NCI-H510A (cell line): ENCODE measurements at regions not wholly inside any gene's neighbourhood (a gene's known extent, or its start where the extent isn't known, plus 50 kb on each side); places are given as distances from the start of the nearest gene placed in this dataset.
"Not testable (repeated sequence)": the region's sequence is repeated elsewhere in the genome, so short reads cannot be mapped to it uniquely, and the experiment has no call there.

Source experiments
- DNase-seq: peaks from one replicate; lab custom pipeline; 2025; lab: John Stamatoyannopoulos, UW

DNA sequence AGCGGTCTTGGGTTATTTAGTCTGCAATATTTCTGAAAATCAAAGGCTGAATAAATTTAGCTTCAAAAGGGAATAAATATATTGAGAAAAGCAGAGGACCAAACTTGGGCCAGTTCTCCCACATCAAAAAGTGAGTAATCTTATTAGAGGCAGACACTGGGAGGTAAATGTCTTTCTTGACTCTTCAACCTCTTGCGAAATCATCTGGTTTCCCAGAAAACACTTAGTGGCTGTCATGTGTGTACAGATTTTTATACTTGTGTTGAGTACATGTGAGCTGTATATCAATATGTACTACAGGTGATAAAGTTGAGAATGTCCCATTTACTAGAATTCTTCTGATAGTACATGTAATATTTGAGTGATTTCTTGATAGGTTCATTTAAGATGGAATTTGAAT is 454.9 kb downstream of the PRR16 start:
- no peak for DNase-seq

- DNase-seq, result no peak
Measured at GRCh38 chr5:120923026-120923425, 458.9 kb downstream of the PRR16 start.

DNA sequence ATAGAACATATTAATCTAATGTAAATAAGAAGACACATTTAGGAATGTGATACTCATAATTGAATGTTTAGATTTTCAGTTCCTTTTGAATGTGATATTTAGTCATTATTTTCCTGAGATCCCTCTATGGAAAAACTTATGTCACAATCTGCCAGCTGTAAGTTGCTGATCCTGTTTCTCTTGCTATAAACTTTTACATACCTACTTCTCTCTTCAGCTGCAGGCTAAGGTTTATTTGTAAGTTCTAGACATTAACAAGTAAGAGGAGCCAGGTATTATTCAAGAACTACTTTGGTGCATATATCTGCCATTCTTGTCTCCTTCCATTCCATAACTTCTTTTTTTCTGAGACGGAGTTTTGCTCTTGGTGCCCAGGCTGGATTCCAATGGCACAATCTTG is 462.4 kb downstream of the PRR16 start:
- DNase-seq, result no peak

DNA sequence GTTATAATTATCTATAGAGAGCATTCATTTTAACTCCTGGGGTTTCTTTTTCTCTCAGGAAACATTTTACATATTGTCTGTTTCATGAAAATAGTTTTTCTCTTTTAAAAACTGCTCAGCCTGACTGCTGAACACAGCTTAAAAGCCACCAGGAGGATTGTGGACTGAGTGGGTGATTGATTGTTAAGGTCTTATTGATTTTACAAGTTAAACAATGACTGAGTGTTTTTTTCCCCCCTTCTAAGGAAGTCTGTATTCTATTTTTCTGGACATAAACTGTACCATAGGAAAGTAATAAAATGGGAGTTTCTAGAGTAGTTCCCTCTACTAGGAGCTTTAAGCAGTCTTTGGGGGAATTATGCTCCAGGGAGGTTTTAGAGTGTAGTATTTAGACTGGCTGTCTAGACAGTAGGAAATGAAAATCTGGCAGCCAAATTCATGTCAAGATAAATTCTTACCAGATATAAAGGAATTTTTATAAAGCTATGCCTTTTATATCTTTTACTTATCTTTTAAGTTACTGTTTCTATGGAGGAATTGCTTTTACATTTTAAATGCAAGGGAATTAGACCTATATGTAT is 463.9 kb downstream of the PRR16 start:
- no peak for DNase-seq

- no peak for DNase-seq
Measured at GRCh38 chr5:120932480-120932879, 468.4 kb downstream of the PRR16 start.

DNA sequence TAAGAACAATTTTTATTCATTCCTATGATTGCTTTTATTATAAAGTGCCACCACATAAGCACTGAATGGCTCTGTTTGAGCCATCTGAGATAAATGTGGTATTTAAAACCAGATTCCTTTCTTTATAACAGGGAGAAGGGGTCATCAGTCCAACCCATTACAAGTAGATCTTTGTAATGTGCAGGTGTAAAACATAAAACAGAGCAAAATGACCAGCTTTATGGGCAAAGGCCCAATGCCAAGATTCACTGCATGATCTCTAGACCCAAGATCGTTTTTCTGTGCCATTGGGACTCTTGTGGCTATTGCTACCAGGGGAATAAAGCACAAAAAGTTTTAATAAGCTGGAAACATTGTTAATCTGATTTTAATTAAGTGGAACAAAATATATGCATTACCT is 469.9 kb downstream of the PRR16 start:
- DNase-seq, result no peak

DNA sequence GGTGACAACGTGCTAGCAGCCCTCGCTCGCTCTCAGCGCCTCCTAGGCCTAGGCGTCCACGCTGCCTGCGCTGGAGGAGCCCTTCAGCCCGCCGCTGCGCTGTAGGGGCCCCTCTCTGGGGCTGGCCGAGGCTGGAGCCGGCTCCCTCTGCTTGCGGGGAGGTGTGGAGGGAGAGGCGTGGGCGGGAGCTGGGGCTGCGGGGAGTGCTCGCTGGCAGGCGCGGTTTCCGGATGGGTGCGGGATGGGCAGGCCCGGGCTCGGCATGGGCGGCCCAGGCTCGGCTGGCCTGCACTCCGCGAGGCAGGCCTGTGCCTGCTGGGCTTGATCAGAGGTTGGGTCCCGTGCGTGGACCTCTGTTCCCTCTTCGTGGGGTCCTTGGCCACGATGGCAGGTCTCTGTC is 472.6 kb downstream of the PRR16 start:
- no peak for DNase-seq

- DNase-seq, result no peak
Measured at GRCh38 chr5:120938604-120939003, 474.5 kb downstream of the PRR16 start.

DNA sequence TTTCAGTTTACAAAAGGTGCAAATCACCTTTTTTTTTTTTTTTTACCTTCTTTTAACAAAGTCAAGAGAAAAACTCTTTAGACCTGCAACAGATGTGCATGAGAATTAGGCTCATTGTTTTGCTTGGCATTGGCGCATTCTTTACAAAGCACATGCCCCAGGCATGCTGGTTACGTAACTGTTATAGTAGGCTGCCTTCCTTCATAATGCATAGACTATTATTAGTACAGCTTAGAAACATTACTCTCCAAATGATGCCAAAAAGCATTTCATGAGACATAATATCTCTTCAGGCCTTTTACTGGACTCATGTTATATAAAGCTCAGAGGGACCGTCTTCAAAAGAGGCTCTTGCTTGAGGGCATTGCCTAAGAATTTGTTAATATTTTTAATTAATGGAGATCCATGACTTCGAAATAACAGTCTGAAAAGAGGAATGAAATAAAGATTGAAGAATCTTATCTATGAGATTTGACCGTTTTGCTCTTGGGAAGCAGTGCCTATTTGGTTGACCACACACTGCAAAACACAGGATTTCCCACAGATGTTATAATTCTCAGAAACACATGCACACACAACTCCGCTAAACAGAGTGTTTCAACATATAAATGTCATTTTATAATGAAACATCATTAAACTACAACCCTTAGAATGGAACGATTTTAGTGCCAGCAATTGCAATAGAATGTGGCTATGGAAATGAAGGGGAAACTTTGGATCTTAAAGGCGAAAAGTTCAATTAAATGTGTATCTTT is 478.7 kb downstream of the PRR16 start:
- no peak for DNase-seq

DNA sequence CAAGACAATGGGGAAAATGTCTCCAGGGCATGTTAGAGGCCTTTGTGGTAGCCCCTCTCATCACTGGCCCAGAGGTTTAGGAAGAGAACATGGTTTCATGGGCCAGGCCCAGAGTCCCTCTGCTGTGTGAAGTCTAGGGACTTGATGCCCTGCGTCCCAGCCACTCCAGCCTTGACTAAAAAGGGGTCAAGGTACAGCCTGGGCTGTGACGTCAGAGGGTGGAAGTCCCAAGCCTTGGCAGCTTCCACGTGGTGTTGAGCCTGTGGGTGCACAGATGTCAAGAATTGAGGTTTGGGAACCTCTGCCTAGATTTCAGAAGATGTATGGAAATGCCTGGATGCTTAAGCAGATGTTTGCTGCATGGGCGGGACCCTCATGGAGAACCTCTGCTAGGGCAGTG is 485.5 kb downstream of the PRR16 start:
- DNase-seq, result not testable (repeated sequence)

DNA sequence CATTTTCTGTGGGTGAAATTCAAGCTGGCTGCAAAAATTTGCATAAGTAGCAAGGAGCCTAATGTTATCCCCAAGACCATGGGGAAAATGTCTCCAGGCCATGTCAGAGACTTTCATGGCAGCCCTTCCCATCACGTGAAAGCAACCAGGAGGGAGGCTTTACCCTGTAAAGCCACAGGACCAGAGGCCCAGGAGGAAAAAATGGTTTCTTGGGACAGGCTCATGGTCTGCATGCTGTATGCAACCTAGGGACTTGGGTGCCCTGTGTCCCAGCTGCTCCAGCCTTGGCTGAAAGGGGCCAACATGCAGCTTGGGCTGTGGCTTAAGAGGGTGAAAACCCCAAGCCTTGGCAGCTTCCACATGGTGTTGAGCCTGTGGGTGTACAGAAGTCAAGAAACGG is 489.3 kb downstream of the PRR16 start:
- DNase-seq, result not testable (repeated sequence)

DNA sequence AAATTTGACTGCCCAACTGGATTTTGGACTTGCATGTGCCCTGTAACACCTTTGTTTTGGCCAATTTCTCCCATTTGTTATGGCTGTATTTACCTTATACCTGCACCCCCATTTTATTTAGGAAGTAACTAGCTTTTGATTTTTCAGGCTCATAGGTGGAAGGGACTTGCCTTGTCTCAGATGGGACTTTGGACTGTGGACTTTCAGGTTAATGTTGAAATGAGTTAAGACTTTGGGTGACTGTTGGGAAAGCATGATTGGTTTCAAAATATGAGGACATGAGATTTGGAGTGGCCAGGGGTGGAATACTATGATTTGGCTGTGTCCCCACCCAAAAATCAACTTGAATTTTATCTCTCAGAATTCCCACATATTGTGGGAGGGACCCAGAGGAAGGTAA is 490.2 kb downstream of the PRR16 start:
- DNase-seq, result no peak

GRCh38 chr5:120955795-120956194 is 491.7 kb downstream of the PRR16 start:
- DNase-seq, result no peak

- DNase-seq, result no peak
Measured at GRCh38 chr5:120958877-120959485, 494.9 kb downstream of the PRR16 start.

GRCh38 chr5:120960510-120960909 is 496.4 kb downstream of the PRR16 start:
- DNase-seq, result no peak

- no peak for DNase-seq
Measured at GRCh38 chr5:120967366-120967765, 503.3 kb downstream of the PRR16 start.

GRCh38 chr5:120974690-120975089 is 510.6 kb downstream of the PRR16 start:
- DNase-seq, result no peak

- no peak for DNase-seq
Measured at GRCh38 chr5:120982351-120982750, 518.3 kb downstream of the PRR16 start.

- DNase-seq, result no peak
Measured at GRCh38 chr5:120985526-120985925, 521.4 kb downstream of the PRR16 start.

DNA sequence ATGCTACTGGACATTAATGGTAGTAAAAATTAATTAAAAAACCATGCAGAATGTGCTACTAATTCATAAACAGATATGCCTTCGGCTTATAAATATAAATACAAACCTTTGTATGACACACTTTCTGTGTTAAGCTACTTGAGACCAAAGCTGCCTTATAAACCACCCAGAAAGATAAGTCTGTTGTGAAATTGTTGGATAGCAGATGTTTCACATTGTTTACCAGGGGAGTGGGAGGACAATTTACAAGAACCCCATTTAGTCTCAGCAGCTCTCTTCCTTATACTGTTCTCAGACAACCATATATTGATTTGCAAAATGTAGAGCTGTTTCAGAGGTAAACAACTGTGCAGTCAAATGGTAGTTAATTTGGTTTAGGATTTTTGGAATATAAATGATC is 524.4 kb downstream of the PRR16 start:
- no peak for DNase-seq

GRCh38 chr5:120988941-120989340 is 524.8 kb downstream of the PRR16 start:
- DNase-seq, result no peak

- DNase-seq, result no peak
Measured at GRCh38 chr5:120991569-120991968, 527.5 kb downstream of the PRR16 start.

- no peak for DNase-seq
Measured at GRCh38 chr5:120994112-120994511, 530.0 kb downstream of the PRR16 start.

DNA sequence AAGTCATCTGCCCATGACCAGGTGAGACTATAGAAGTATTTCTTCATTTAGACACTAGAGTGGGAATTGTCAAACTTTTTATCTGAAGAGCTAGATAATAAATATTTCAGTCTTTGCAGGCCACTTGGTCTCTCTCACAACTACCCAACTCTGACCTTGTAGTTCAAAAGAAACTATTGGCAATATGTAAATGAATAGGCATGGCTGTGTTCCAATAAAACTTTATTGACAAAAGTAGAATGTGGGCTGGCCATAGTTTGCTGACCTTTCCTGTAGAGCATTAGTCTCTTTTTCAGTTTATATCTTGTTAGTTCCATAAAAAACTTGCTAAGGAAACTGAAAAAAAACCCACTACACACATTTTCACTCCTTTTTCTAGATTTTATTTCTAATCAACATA is 535.5 kb downstream of the PRR16 start:
- no peak for DNase-seq
